GM21390 (cell line): ENCODE measurements at regions not wholly inside any gene's neighbourhood (a gene's known extent, or its start where the extent isn't known, plus 50 kb on each side); places are given as distances from the start of the nearest gene placed in this dataset.
"Not testable (repeated sequence)": the region's sequence is repeated elsewhere in the genome, so short reads cannot be mapped to it uniquely, and the experiment has no call there.

Experiments
- ATAC-seq: cut with Tn5 transposase; IDR thresholded peaks from one replicate; pipeline ENCODE4 v1.9.1; 2021; ENCODE audit not compliant: unreplicated experiment

DNA sequence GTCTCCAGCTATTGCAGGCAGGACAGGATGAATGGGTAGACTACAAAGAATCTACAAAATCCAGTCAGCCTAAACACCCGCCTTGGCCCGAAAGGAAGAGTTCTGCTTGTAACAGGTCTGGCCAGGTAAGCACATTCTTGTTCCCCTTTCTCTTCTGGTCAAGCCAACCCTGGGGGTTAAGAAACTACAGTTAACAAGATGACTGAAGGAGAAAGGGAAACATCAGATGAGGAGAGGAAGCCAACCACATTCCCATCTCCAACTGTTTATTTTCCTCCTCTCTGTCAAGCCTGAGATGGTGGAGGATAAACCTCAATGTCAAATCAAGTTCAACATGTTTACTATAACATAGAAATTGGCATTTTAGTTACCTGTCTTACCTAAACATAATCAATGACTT lies 198.9 kb downstream of the IPMK start:
- no peak for ATAC-seq

DNA sequence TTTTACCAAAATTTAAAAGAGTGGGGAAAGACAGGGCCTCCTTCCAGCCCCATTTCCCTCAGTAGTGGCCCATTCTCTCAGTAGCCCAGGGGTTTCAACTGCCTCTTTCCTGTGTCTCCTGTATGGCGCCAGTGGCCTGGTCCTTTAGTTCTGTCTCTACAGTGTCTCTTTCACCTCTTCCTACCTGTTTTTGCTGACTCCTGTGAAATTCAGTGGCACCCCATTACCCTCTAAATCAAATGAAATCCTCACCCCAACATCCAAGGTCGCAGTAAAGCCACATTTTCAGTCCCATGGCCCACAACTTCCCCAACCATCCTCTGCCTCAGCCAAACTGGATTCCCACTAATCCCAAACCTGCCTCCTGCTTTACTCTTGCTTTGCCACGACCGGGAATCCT lies 200.7 kb downstream of the IPMK start:
- ATAC-seq: no peak

DNA sequence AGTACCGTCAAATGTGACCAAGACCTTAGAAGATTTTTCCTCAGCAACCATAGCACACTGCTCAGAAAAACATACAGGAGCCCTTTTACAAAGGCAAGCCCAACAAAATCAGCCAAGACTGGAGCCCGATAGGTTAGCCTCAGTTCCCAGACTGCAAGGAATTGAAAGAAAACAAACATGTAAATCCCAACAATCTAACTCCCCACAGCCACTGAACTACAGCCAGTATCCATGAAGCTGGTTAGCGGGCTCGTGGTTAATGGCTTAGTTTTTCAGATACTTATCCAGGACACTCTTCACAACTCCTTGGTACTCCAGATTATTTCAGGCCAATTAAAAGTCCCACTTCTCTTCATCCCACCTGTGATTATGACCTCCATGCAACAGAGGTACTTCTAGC lies 201.6 kb downstream of the IPMK start:
- no peak for ATAC-seq

DNA sequence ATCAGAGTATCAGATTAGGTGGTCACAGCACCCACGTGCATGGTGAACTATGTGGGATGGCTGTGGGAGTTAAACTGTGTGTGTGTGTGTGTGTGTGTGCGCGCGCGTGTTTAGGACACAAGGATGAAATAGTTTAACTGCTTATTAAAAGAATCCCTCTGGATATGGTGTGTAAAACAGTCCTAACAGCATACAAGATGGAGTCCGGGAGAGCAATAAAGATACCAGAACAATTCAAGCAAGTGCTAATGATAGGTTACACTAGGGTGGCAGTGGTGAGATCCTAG lies 202.2 kb downstream of the IPMK start:
- no peak for ATAC-seq

DNA sequence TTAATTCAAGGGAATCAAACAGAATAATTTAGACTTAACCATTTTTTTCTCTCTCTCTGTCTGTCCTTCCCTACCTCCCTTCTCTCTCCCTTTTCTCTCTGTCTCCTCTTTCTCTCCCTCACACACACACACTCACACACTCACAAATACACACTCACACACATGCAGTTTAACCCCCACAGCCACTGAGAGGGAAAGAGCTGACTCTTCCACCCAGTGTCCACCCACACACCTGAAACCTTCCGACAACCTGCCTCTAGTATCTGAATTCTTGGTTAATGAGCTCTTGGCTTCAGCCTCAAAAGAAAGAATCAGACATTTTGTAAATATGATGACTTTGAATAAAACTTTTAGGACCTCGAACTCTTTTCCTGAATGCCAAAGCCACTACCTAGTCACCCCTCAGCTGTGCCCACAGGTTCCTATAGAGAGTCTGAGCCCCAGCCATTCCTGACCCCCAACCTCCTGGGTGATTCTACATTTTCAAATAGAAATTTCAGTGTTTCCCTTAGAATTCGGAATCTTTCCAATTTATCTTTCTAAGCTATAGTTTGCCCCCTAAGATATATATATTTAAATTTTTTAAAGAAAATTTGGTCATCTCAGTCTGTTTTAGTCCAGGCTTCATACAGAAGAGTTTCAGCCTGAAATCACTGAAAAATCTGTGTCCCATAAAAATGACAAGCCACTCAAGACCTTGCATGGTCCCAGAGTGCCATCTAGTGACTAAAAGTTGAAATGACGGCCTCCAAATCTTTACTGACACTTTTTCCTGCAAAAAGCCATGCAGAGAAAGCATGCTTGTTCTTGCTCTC lies 202.8 kb downstream of the IPMK start:
- ATAC-seq: no peak

DNA sequence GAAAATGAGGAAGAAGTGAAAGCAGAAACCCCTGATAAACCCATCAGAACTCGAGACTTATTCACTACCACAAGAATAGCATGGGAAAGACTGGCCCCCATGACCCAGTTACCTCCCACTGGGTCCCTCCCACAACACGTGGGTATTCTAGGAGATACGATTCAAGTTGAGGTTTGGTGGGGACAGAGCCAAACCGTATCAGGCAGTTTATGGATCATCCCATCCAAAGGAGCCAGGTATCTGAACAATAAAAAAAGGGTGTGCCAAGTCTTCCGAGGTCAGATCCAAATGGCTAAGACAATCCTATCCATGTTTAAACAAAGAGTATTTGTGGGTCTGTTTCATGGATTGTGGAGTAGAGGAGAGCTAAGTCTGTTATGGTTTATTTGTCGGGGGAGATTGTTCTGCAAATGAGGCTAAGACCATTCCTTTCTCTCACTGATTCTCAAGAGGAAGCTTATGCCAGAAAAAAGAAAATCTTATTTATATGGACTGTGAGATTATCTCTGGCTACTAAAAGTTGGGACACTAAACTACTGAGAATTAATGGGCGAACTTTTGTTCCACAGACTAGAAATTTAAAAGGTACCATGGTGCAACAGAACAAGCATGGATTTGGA lies 203.7 kb downstream of the IPMK start:
- ATAC-seq: no peak

DNA sequence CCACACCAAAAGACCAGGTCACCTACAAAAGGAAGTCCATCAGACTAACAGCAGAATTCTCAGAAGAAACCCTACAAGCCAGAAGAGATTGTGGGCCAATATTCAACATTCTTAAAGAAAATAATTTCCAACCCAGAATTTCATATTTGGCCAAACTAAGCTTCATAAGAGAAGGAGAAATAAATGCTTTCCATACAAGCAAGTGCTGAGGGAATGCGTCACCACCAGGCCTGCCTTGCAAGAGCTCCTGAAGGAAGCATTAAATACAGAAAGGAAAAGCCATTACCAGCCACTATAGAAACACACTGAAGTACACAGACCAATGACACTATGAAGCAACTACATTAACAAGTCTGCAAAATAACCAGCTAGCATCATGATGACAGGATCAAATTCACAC lies 209.0 kb downstream of the IPMK start:
- not testable (repeated sequence) for ATAC-seq

DNA sequence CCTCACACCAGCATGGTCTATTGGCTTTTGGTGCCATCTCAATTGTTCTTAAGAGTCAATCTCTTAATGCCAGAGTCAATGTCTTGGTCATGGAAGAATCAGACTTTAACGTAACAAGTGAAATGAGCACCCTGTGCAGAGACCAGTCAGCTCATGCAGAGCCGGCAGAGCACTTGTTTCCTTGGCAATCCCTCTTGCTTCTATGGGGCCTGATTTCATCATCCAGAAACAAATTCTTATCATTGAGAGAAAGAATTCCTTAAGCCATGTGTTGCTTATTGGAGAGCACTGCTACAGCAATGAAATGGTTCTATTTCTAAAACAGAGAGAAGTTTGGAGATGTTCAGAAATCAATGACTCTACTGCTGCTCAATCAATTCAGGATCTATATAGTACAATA lies 212.8 kb downstream of the IPMK start:
- no peak for ATAC-seq

DNA sequence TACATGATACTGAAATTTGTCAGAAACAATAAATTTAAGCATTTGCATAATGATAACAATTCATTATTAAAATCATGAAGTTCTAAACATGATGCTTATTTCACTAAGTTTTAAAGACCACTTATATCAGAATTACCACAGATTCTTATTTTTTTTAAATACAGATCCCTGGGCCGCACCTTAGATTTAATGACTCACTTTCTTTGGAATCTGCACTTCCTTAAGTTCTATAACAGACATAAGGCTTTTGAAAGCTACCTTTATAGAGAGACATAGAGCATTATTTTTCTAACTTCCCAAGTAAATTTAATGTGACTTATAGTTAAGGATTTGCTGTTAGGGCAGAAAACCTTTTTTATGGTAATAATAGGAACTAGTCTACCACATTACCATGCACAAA lies 214.9 kb downstream of the IPMK start:
- ATAC-seq: no peak

DNA sequence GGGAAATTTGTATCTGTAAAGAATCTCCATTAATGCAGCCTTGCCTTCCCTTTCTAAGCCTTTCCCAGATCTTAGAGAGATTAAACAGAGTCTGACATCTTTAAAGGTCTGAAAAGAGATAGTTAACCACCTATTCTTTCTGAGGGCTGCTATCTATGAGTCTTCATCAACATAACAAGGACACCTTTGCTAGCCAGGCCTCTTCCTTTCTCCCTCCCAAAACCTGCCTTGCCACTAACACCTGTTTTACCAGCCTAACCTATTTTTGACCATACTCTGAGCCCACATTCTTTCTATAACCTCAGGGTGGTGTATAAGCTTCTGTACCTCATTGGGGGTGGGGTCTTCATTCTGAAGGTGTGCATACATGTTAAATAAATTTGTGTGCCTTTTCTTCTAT lies 217.1 kb downstream of the IPMK start:
- no peak for ATAC-seq

DNA sequence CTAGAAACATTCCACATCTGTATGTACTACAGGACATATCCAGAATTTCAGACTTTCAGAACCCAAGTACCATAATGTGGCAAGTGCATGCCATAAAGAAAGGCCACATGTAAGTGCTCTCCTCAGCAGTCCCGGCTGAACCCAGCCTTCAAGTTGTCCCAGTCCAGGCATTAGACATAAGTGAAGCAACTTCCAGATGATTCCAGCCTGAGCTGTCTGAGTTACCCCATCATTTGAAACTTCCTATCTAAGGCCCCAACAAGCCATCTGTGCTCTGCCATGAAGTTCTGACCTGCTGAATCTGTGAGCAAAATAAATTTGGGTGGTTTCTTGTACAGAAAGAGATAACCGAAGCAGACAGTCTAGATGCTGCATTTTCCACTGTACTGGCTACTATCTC lies 218.8 kb downstream of the IPMK start:
- ATAC-seq: no peak

DNA sequence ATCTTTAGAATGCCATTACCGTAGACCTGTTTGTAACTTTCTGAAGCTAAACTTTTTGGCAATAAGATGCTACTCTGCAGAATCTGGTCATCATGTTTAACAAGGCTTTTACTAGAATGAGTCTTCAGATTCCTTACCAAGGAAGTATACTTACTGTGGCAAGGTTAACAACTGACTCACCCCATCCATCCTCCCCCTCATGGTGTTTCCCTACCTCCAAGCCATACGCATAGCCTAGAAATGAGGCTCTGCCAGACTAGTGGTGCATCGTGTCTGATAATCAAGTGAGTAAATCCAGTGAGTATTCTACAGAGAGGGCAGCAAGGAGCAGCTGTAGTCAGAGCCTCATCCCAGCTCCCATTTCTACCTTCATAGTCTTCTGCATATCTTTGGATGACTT lies 223.6 kb downstream of the IPMK start:
- ATAC-seq: no peak

DNA sequence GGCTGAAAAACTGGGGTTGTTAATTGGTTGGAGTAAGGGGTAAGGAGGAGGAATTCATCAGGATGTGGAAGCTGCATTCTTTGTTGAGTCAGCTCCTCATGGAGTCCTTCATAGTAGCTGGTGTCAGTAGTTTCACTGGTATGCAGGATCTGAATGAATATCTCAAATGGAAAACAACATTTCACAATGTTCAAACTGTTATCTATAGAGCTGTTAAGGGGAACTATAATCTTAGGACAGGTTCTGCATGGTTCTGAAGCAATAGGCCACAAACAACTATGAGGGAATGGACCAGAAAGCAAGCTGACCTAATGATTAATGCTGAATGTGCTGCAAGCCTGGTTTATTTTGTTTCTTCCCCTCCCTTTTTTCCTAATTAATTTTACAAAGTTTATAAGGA lies 225.8 kb downstream of the IPMK start:
- ATAC-seq: no peak

DNA sequence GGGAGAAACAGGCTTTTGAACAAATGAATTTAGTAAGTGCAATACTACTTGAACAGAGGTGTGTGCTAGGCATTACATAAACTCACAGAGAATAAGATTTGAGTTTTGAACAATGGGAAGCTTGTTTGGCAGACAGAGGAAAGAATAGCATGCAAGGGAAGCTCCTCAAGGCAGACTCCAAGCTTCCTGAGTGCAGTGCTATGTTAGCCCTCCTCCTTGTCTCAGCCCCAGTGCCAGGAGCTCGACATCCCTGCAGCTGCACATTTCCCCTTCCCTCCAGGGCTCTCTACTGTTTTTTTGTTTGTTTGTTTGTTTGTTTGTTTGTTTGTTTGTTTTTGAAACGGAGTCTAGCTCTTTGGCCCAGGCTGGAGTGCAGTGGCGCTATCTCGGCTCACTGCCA lies 237.5 kb downstream of the IPMK start:
- no peak for ATAC-seq

DNA sequence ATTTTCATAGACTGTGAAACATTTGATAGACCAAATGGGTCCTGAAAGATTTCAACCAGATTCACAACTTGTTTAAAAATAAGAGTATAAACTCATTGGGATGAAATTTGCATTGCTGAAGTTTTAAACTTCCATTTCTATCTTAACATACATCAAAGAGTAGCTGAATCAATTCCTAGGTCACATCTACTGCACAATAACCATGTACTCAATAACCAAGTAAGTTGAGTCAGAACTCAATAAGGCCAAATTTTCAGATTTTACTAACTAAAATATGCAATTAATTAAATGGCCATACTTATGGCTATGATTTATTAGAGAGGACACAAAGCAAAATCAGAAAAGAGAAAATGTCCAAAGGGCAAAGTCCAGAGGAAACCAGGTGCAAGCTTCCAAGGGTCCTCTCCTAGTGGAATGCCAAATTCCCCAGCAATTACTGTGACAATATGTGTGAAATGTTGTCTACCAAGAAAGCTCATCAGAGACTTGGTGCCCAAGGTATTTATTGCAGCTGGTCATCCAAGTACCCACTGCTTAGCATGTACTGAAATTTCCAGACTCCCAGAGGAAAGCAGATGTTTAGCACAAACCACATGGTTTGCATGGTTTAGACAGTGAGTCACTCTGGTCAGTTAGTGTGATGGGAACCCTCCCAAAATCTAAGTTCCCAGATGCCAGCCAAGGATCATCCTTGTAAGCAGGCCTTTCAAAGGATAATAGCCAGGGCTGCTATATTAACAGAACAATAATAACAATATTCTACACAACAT lies 238.9 kb downstream of the IPMK start:
- ATAC-seq: no peak

DNA sequence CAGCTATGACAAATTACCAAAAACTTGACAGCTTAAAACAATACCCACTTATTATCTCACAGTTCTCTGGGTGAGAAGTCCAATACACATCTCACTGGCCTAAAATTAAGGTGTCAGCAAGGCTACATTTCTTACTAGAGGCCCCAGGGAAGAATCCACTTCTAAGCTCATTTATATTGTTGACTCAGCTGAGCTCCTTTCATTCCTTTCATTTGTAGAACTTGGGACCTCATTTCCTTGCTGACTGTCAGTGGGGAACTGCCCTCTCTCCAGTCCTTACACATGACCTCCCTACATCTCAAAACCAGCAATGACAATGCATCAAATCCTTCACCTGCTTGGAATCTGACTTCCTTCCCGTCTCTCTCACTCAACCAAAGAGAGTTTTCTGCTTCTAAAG lies 240.3 kb downstream of the IPMK start:
- ATAC-seq: no peak

DNA sequence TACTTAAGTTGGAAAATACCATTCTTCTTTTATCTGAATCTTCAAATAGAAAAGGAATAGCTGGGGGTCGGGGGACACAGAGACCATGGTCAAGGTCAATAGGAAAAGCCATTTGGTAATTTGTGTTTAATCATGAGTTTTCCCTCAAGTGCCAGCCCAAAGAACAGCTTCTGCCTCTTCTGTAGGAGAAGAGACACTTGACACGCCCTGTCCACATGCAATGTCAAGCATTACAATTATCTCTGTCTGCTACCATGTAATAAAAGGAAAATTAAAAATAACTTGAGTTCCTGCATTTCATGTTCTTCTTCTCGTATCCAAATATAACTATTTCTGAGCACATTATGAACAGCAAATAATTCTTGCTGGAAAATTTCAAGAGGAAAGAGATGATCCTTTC lies 241.7 kb downstream of the IPMK start:
- no peak for ATAC-seq

DNA sequence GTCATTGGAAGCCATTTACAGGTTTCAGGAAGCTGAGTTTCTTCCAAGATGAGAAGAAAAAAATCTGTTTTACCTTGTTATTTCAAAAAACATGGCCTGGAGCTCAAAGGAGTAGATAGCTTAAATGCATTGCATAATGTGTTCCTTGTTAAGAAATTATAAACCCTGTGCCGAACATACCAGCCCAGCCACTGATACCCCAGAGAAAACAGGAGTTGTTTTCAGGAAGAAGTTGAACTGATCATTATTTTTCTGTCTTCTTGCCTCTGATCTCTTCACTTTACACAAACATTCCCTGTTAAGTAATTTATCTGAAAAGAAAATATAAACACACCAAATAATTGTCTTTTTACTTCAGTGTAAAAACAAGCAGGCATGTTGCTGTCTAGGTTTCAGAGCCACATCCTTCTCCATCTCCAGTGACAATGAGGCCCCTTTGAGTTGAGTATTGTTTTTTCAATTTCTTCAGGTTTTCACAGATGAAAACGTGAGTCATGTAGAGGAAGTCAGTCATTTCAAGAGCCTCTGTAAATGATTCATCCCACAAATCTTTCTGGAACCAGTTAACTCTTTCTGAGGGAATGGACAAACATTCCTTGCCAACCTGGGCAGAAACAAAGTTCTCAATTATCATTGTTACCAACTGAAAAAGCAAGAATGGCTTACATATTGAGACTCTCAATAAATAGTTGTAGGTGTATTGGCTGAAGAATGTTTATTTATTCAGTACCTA lies 244.2 kb downstream of the IPMK start:
- no peak for ATAC-seq

DNA sequence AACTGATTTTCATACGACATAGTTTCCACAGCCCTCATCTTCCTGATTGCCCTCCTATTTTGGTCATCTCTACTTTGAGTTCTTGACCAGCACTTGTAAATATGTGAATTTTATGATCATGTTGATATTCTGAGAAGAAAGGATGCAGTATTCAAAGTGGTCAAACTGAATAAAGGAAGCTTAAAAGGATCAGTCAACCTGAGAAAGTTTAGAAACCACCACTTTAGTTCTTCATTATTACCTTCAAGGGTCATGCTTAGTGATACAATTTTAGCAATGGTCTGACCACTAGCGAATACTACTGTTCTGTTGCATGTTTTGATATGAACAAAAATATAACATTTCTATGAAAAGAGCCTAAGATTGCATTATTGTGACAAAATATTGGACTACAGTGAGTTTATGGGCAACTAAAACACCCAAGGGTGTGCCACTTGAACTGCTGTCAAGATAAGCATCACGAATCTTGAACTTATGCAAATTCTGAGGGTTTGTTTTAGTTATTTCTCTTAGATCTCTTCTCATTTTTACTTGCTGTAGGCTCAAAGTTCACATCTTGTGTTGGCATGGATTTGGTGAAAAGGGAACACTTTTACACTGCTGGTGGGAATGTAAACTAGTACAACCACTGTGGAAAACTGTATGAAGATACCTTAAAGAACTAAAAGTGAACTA lies 247.7 kb downstream of the IPMK start:
- ATAC-seq: no peak

DNA sequence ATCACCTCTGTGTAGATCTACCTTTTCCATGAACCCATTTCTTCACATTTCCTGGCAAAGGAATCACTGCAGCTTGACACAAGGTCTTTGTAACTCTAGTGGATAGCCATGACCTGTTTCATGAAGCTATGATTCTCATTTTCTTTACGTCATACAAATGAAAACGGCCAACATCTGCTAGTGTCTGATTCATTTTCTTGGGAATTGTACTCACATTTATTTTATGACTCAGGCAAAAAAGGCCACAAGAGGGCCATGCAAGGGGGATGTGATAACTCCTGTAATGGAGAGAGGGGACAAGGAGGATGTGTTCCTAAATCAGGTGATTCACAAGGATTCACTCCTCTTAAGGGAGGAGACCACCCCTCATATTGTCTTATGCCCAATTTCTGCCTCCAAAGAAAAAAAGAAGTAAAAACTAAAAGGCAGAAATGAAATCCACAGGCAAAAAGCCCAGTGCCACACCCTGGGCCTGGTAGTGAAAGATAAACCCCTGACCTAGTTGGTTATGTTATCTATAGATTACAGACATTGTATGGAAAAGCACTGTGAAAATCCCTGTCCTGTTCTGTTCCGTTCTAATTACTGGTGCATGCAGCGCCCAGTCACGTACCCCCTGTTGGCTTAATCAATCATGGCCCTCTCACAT lies 249.9 kb downstream of the IPMK start:
- no peak for ATAC-seq

DNA sequence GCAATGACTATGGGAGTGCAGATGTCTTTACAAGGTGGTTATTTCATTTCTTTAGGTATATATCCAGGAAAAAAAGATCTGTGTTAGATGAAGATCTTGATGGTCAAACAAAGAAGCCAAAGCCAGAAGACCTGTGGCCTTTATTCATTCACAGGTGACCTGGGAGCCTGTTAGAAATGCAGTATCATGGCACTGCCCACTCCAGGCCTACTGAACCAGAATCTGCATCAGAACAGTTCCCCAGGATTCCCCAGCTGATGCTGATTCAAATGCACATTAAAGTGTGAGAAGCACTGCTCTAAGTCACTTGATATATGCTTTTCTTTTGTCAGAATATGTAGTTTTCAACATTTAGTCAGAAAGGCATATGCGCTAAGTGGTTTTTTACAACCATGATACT lies 251.1 kb downstream of the IPMK start:
- ATAC-seq: no peak
